ENCODE measurements at regions not wholly inside any gene's neighbourhood (a gene's known extent, or its start where the extent isn't known, plus 50 kb on each side); places are given as distances from the start of the nearest gene placed in this dataset.
A peak's percentile ranks its signal among the peaks of the same experiment; 100 is the strongest.
"Not testable (repeated sequence)": the region's sequence is repeated elsewhere in the genome, so short reads cannot be mapped to it uniquely, and the experiment has no call there.

GRCh38 chr12:94819011-94819410 is 168.7 kb upstream of the TMCC3 start:
- Histone ChIP-seq H3K36me3 (replicated peaks; ENCODE audit: insufficient read depth, low read length) (no peaks in the 10 kb centered on the region; the same call in 1 of the 2 replicates), H3K79me2 (ENCODE audit: low read length) (peaks cover 58% of the 10 kb centered on the region), H3K9me2 (replicated peaks; ENCODE audit: insufficient read depth, low read length) (no peaks in the 10 kb centered on the region), H3K4me3 (ENCODE audit: low read length) (no peak overlapping the region), H3F3A (ENCODE audit: insufficient read depth, low read length) (peaks cover 27% of the 10 kb centered on the region), H3K4me2 (ENCODE audit: low read depth, low read length) (no peak overlapping the region), H3K27me3 (replicated peaks; ENCODE audit: insufficient read depth, low read length) (no peaks in the 10 kb centered on the region), H3K27ac (ENCODE audit: low read length) (peak overlapping the region; percentile 94; the same call in 1 of the 2 replicates), H3K9ac (ENCODE audit: low read length) (no peak overlapping the region), H2AFZ (ENCODE audit: low read length) (no peak overlapping the region), H3K4me1 (ENCODE audit: low read length) (peaks cover 54% of the 10 kb centered on the region), H4K20me1 (ENCODE audit: insufficient read depth, low read length) (no peaks in the 10 kb centered on the region), H3K9me3 (replicated peaks; ENCODE audit: insufficient read depth, low read length) (no peaks in the 10 kb centered on the region)
- TF ChIP-seq EZH2 (optimal IDR thresholded peaks at IDR 0.05; ENCODE audit: low read depth, low read length): no peak
- TF ChIP-seq EZH2phosphoT487 (IDR thresholded peaks at IDR 0.05; ENCODE audit: low read length): no peak
- TF ChIP-seq, protein P1, sequence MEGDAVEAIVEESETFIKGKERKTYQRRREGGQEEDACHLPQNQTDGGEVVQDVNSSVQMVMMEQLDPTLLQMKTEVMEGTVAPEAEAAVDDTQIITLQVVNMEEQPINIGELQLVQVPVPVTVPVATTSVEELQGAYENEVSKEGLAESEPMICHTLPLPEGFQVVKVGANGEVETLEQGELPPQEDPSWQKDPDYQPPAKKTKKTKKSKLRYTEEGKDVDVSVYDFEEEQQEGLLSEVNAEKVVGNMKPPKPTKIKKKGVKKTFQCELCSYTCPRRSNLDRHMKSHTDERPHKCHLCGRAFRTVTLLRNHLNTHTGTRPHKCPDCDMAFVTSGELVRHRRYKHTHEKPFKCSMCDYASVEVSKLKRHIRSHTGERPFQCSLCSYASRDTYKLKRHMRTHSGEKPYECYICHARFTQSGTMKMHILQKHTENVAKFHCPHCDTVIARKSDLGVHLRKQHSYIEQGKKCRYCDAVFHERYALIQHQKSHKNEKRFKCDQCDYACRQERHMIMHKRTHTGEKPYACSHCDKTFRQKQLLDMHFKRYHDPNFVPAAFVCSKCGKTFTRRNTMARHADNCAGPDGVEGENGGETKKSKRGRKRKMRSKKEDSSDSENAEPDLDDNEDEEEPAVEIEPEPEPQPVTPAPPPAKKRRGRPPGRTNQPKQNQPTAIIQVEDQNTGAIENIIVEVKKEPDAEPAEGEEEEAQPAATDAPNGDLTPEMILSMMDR (IDR thresholded peaks at IDR 0.05; ENCODE audit: low read length): no peak
- no peak for DNase-seq

- Histone ChIP-seq H3K9ac (ENCODE audit: low read length) (peak overlapping the region; percentile 54), H3K4me3 (ENCODE audit: low read length) (peak overlapping the region; percentile 24; the same call in 1 of the 2 replicates)
Measured at GRCh38 chr12:94817695-94818075, 167.3 kb upstream of the TMCC3 start.

GRCh38 chr12:94817201-94817600 is 166.8 kb upstream of the TMCC3 start:
- Histone ChIP-seq H3K4me1 (ENCODE audit: low read length) (peaks cover 54% of the 10 kb centered on the region), H3K4me2 (ENCODE audit: low read depth, low read length) (peak overlapping the region; percentile 58; the same call in 1 of the 2 replicates), H3K79me2 (ENCODE audit: low read length) (peaks cover 69% of the 10 kb centered on the region), H3K27ac (ENCODE audit: low read length) (peak overlapping the region; percentile 94), H3F3A (ENCODE audit: insufficient read depth, low read length) (peaks cover 27% of the 10 kb centered on the region), H3K9ac (ENCODE audit: low read length) (peak overlapping the region; percentile 54; the same call in 1 of the 2 replicates)
- not testable (repeated sequence) for H3K4me3 ChIP-seq (ENCODE audit: low read length); DNase-seq; H3K9me3 ChIP-seq (replicated peaks; ENCODE audit: insufficient read depth, low read length); H2AFZ ChIP-seq (ENCODE audit: low read length); H3K27me3 ChIP-seq (replicated peaks; ENCODE audit: insufficient read depth, low read length); H3K36me3 ChIP-seq (replicated peaks; ENCODE audit: insufficient read depth, low read length); H3K9me2 ChIP-seq (replicated peaks; ENCODE audit: insufficient read depth, low read length); H4K20me1 ChIP-seq (ENCODE audit: insufficient read depth, low read length)

More at GRCh38 chr12:94817695-94818075, 167.3 kb upstream of the TMCC3 start:
- Histone ChIP-seq H3K4me1 (ENCODE audit: low read length) (peaks cover 54% of the 10 kb centered on the region), H3F3A (ENCODE audit: insufficient read depth, low read length) (peaks cover 27% of the 10 kb centered on the region), H2AFZ (ENCODE audit: low read length) (no peak overlapping the region), H3K36me3 (replicated peaks; ENCODE audit: insufficient read depth, low read length) (no peaks in the 10 kb centered on the region; the same call in 1 of the 2 replicates), H3K79me2 (ENCODE audit: low read length) (peaks cover 67% of the 10 kb centered on the region), H3K9me3 (replicated peaks; ENCODE audit: insufficient read depth, low read length) (no peaks in the 10 kb centered on the region), H3K9me2 (replicated peaks; ENCODE audit: insufficient read depth, low read length) (no peaks in the 10 kb centered on the region), H3K27ac (ENCODE audit: low read length) (peak overlapping the region; percentile 94), H3K4me2 (ENCODE audit: low read depth, low read length) (peak overlapping the region; percentile 58; the same call in 1 of the 2 replicates), H3K27me3 (replicated peaks; ENCODE audit: insufficient read depth, low read length) (no peaks in the 10 kb centered on the region), H4K20me1 (ENCODE audit: insufficient read depth, low read length) (no peaks in the 10 kb centered on the region)
- DNase-seq: no peak
- TF ChIP-seq, protein P1 (IDR thresholded peaks at IDR 0.05; ENCODE audit: low read length): no peak
- TF ChIP-seq EZH2 (optimal IDR thresholded peaks at IDR 0.05; ENCODE audit: low read depth, low read length): no peak
- no peak for TF ChIP-seq EZH2phosphoT487 (IDR thresholded peaks at IDR 0.05; ENCODE audit: low read length)

GRCh38 chr12:94816746-94817145 is 166.4 kb upstream of the TMCC3 start:
- not testable (repeated sequence) for H4K20me1 ChIP-seq (ENCODE audit: insufficient read depth, low read length); H3K9me3 ChIP-seq (replicated peaks; ENCODE audit: insufficient read depth, low read length); H3K36me3 ChIP-seq (replicated peaks; ENCODE audit: insufficient read depth, low read length); DNase-seq; H3K4me3 ChIP-seq (ENCODE audit: low read length); H3K9me2 ChIP-seq (replicated peaks; ENCODE audit: insufficient read depth, low read length); H3K9ac ChIP-seq (ENCODE audit: low read length); H3K27me3 ChIP-seq (replicated peaks; ENCODE audit: insufficient read depth, low read length); H2AFZ ChIP-seq (ENCODE audit: low read length)
- Histone ChIP-seq H3K4me1 (ENCODE audit: low read length) (peaks cover 54% of the 10 kb centered on the region), H3K4me2 (ENCODE audit: low read depth, low read length) (peak overlapping the region; percentile 58; the same call in 1 of the 2 replicates), H3K27ac (ENCODE audit: low read length) (peak overlapping the region; percentile 94; the same call in 1 of the 2 replicates), H3F3A (ENCODE audit: insufficient read depth, low read length) (peaks cover 27% of the 10 kb centered on the region), H3K79me2 (ENCODE audit: low read length) (peaks cover 69% of the 10 kb centered on the region)
